KOPT-K1 (cell line): ENCODE measurements at regions not wholly inside any gene's neighbourhood (a gene's known extent, or its start where the extent isn't known, plus 50 kb on each side); places are given as distances from the start of the nearest gene placed in this dataset.
"Not testable (repeated sequence)": the region's sequence is repeated elsewhere in the genome, so short reads cannot be mapped to it uniquely, and the experiment has no call there.

Experiments used
- H3K27ac ChIP-seq: fragments of 200-600 bp; sonication (generic); 2 replicates; pipeline ENCODE4 v1.5.1; 2016; ENCODE audit warnings: antibody characterized with exemption, mild to moderate bottlenecking, low read depth, low read length; ENCODE audit not compliant: poor library complexity, severe bottlenecking
- H3K36me3 ChIP-seq: fragments of 200-600 bp; sonication (generic); 2 replicates; pipeline ENCODE4 v1.5.1; 2017; ENCODE audit warnings: antibody characterized with exemption, mild to moderate bottlenecking, low read length, moderate library complexity; ENCODE audit not compliant: insufficient read depth
- H3K9me3 ChIP-seq: fragments of 200-600 bp; sonication (generic); 2 replicates; pipeline ENCODE4 v1.5.1; 2017; ENCODE audit warnings: antibody characterized with exemption, low read length, mild to moderate bottlenecking; ENCODE audit not compliant: insufficient read depth, poor library complexity, severe bottlenecking

DNA sequence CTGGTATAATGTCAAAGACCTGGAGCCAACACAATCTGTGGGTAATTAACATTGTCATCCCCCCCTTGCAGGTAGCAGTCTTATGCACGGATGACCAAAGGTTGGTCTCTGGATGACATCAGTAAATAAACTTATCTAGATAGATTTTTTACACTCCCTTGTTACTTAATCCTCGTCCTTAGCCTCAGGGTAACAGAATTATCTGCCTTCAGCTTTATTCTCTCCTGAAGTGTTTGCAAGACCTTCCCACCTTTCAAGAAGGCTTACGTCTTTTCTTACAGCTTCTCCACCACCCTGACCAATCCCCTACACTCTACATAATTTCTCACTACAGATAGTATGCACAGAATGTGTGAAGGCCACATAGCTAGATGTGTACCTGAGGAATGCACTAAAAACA is 434.8 kb upstream of the HTR1E start:
- Histone ChIP-seq H3K36me3 (no peaks in the 10 kb centered on the region), H3K9me3 (no peaks in the 10 kb centered on the region), H3K27ac (no peak overlapping the region)

DNA sequence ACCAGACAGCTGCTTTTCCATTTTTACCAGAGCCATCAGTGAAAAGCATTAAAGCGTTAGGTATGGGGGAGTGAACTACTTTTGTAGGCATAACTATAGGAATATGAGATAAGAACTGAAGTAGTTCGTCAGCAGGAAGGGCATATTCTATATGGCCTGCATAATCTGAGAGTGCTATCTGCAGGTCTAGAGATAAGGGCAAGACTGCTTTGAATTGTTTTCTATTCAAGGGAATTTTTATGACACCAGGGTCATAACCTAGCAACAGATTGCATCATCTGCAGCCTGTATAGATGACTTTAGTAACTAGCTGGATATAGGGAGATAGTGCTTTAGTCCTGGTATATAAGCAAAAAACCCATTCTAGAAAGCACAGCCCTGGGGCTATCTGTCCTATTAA is 437.3 kb upstream of the HTR1E start:
- H3K27ac ChIP-seq = no peak overlapping the region
- H3K9me3 ChIP-seq = no peaks in the 10 kb centered on the region
- no peaks in the 10 kb centered on the region for H3K36me3 ChIP-seq

DNA sequence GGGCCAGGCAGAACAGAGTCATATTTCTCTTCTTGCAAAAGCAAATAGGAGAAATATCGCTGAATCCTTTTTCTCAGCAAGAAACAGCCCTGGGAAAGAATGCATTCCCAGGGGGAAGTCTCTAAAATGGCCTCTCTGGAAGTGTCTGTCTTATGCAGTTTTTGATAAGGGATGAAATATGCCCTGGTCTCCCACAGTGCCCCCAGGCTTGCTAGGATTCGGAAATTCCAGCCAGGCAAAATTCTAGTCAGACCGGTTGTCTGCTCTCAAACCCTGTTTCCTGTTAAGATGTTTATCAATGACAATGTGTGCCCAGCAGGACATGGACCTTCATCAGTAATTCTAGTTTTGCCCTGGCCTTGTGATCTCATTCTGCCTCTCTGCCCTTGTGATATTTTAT is 448.3 kb upstream of the HTR1E start:
- not testable (repeated sequence) for H3K9me3 ChIP-seq, H3K27ac ChIP-seq, H3K36me3 ChIP-seq

DNA sequence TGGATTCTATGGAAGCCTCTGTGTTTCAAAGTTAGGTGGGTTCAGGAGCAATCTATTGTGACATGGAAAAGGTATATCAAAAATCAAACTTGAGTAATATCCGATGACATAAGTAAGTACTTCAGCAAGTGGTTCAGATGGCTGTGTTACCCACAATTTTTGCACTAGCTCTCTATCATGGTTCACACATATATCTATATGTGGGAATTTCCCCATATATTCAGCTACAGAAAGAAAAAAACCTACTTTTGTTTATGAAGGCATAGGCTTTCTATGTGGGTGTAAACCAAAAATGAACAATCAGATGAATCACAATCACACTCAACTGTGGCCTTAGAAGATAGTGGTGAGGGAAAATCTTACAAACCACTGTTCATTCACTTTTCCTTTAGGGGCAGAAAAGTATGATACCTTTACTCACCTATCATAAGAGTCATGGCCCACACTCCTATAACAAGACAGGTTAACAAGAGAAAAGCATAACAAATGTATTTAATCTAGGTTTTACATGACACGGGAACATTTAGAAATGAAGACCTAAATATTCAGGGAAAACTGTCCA is 449.6 kb upstream of the HTR1E start:
- Histone ChIP-seq H3K27ac (no peak overlapping the region), H3K9me3 (no peaks in the 10 kb centered on the region), H3K36me3 (no peaks in the 10 kb centered on the region)

DNA sequence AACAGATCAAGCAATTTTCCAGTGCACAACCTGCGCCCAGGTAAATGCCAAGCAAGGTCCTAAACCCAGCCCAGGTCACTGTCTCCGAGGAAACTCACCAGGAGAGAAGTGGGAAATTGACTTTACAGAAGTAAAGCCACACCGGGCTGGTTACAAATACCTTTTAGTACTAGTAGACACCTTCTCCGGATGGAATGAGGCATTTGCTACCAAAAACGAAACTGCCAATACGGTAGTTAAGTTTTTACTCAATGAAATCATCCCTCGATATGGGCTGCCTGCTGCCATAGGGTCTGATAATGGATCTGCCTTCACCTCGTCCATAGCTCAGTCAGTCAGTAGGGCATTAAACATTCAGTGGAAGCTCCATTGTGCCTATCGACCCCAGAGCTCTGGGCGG is 459.0 kb upstream of the HTR1E start:
- H3K9me3 ChIP-seq = not testable (repeated sequence)

DNA sequence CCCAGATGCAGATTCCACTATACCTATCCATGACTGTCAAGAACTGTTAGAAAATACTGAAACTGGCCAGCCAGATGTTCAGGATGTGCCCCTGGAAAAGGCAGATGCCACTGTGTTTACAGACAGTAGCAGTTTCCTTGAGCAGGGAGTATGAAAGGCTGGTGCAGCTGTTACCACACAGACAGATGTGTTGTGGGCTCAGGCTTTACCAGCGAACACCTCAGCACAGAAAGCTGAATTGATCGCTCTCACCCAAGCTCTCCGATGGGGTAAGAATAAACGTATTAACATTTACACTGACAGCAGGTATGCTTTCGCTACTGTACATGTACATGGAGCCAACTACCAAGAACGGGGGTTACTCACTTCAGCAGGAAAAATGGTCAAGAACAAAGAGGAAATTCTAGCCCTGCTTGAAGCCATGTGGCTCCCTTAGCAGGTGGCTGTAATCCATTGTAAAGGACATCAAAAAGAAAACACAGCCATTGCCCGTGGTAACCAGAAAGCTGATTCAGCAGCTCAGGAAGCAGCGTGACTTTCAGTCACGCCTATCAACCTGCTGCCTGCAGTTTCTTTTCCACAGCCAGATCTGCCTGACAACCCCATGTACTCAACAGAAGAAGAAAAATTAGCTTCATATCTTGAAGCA is 459.7 kb upstream of the HTR1E start:
- H3K9me3 ChIP-seq = no peaks in the 10 kb centered on the region
- H3K36me3 ChIP-seq = no peaks in the 10 kb centered on the region
- no peak overlapping the region for H3K27ac ChIP-seq

More for the DNA sequence above, 459.0 kb upstream of the HTR1E start:
- not testable (repeated sequence) for H3K27ac ChIP-seq, H3K36me3 ChIP-seq

DNA sequence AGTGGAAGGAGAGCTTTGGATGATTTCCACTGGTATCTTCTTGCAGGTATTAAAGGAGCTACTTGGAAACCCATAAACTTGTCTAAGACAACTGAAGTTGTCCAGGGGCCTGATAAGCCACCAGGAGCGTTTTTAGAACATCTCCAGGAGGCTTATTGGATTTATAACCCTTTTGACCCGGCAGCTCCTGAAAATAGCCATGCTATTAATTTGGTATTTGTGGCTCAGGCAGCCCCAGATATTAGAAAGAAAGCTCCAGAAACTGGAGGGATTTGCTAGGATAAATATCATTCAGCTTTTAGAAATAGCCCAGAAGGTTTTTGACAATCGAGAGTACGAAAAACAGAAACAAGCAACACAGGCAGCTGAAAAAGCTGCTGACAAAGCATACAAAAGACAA is 461.0 kb upstream of the HTR1E start:
- Histone ChIP-seq H3K36me3 (no peaks in the 10 kb centered on the region), H3K27ac (no peak overlapping the region), H3K9me3 (no peaks in the 10 kb centered on the region)

DNA sequence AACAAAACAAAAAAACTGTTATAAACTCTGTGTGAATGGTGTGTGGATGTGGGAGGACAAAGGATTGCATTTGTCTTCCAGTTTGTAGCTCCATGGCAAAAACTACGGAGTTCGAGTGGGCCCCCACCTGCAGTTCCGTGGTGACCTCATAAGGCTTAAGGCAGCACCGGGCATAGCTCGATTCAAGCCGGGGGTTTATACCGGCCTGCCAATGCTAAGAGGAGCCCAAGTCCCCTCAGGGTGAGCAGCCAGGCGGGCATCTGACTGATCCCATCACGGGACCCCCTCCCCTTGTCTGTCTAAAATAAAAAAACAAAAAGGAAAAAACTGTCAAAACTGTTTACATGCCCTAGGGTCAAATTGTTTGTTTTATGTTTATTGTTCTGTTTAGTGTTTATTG is 463.2 kb upstream of the HTR1E start:
- no peaks in the 10 kb centered on the region for H3K36me3 ChIP-seq
- H3K27ac ChIP-seq = no peak overlapping the region
- no peaks in the 10 kb centered on the region for H3K9me3 ChIP-seq

DNA sequence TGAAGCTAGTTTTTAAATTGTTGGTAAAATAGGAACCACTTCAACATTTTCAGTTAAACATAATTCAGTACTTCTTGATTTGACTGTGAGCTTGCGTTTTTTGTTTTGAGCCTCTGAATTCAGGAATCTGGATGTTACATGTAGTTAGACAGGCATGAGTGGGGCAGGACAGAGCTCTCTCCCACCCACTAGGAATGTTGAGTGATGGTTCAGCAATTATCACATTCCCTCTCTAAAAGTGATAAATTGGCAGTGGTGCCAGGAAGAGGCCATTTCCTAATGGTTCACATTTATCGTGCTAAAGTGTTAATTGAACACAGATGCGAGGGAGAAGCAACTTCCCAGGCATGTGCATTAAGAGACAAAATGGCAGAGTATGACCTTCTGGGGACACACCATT is 465.5 kb upstream of the HTR1E start:
- H3K27ac ChIP-seq = no peak overlapping the region
- no peaks in the 10 kb centered on the region for H3K9me3 ChIP-seq
- no peaks in the 10 kb centered on the region for H3K36me3 ChIP-seq

DNA sequence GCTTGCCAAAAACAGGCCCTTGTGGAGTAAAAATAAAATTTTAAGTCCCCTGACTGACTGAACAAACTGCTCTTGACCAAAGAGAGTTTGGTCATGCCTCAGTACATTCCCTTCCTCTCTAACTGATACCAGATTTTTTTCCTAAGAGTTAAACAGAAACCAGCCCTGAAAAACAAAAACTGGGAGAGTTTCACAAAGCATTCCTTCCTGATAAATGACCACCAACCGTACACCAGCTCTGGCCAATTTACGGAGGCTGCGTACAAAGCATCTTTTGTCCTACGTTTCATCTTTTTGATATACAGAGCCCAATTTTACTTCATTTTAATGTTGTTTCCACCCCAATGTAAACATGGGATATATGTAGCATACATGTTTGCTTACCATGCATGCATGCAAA is 477.4 kb upstream of the HTR1E start:
- no peaks in the 10 kb centered on the region for H3K9me3 ChIP-seq

DNA sequence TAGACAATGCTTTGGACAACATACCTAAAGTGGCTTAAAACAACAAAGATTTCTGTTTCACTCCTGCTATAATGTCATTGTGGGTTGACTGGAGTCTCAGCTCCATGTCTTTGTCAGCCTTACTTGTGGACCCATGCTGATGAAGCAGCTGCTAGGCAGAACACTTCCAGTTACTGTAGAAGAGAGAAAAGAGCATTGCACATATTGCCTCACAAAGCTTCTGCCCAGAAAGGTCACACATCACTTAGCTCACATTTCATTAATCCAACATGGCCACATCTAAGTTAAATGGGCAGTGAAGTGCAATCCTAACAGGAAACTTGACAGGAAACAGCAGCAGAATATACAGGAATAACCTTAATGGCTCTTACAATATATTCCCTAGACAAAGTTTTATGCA is 480.5 kb upstream of the HTR1E start:
- H3K9me3 ChIP-seq = peaks cover 12% of the 10 kb centered on the region
- H3K27ac ChIP-seq = no peak overlapping the region
- H3K36me3 ChIP-seq = no peaks in the 10 kb centered on the region

More for the DNA sequence above, 477.4 kb upstream of the HTR1E start:
- Histone ChIP-seq H3K27ac (no peak overlapping the region), H3K36me3 (no peaks in the 10 kb centered on the region)

DNA sequence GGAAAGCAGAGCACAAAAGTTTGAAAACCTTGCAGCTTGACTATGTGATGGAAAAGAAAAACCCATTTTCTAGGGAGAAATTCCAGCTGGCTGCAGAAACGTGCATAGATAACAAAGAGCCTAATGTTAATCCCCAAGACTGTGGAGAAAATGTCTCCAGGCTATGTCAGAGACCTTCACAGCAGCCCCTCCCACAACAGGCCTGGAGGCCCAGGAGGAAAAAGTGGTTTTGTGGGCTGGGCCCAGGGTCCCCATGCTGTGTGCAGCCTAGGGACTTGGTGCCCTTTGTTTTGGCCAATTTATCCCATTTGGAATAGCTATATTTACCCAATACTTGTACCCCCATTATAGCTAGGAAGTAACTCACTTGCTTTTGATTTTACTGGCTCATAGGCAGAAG is 484.1 kb upstream of the HTR1E start:
- peaks cover 12% of the 10 kb centered on the region for H3K9me3 ChIP-seq
- no peaks in the 10 kb centered on the region for H3K36me3 ChIP-seq
- no peak overlapping the region for H3K27ac ChIP-seq

DNA sequence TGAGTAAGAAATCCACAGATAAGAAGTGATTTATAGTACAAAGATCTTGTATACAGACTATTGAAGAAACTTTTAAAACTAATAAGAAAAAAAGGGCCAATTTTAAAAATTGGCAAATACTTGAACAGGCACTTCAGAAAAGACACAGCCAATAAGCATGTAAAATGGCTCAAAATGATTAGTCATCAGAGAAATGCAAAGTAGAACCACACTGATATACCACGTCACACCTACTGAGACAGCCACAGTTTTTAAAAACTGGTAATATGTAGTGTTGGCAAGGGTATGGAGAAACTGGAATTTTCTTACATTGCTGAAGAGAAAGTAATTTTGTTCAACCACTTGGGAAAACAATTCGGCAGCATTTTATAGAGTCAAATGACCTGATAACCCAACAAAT is 488.9 kb upstream of the HTR1E start:
- H3K27ac ChIP-seq = no peak overlapping the region
- peaks cover 6% of the 10 kb centered on the region for H3K9me3 ChIP-seq
- no peaks in the 10 kb centered on the region for H3K36me3 ChIP-seq

DNA sequence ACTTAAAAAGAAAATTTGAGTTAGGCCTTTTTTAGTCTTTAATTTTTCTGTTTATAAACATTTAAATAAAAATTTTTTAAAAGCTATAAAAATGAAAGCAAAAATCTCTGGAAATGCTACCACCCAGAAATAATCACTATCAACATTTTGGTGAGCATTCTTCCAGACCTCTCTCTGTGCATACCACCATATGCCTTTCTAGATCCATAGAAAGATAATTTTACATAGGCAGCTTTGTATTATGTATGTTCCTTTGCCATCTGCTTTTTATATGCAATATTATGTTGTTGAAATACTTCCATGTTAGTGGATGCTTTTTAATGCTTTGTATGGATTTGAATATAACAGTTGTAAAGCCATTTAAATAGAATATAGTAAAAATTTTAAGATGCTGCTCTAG is 496.7 kb upstream of the HTR1E start:
- no peak overlapping the region for H3K27ac ChIP-seq

DNA sequence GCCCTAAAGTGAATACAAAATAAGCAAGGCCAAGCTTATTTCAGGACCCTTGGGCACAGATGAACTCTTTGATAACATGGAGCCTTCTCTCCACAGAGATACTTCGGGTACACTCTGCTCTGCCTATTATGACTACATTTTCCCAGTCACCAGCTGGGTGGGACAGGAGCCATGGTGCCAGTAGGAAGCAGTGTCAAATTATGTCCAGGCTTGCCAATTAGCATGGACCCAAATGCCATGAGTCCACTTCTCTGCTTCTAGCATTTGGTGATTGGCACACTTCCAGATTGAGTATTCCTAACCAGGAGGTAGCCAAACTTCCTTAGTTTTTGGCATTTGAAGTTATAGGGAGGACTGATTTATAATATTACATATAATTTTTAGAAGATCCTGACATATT is 513.8 kb upstream of the HTR1E start:
- Histone ChIP-seq H3K9me3 (no peaks in the 10 kb centered on the region), H3K36me3 (no peaks in the 10 kb centered on the region), H3K27ac (no peak overlapping the region)

More for the DNA sequence above, 496.7 kb upstream of the HTR1E start:
- no peaks in the 10 kb centered on the region for H3K9me3 ChIP-seq
- H3K36me3 ChIP-seq = no peaks in the 10 kb centered on the region

DNA sequence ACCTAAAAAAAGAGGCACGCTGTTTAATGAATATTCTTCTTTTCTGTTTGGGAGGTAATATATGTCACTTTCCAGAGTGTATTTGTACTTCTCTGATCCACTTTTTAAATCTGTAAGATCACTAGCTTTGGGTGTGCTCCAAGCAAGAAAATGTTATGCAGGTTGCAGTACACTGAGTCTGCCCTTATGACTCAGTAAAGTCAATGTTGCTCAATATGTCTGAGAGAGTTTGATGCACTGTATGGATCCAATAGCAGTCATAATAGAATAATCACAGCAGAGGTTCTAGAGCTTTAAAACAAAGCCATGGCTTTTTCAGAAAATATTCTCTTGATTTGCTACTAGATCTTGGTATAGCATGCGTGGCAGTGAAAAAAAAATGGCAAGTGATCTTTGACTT is 525.3 kb upstream of the HTR1E start:
- no peaks in the 10 kb centered on the region for H3K9me3 ChIP-seq
- H3K27ac ChIP-seq = no peak overlapping the region

More for the DNA sequence above, 525.3 kb upstream of the HTR1E start:
- no peaks in the 10 kb centered on the region for H3K36me3 ChIP-seq
